ENCODE measurements at regions not wholly inside any gene's neighbourhood (a gene's known extent, or its start where the extent isn't known, plus 50 kb on each side); places are given as distances from the start of the nearest gene placed in this dataset.

DNA sequence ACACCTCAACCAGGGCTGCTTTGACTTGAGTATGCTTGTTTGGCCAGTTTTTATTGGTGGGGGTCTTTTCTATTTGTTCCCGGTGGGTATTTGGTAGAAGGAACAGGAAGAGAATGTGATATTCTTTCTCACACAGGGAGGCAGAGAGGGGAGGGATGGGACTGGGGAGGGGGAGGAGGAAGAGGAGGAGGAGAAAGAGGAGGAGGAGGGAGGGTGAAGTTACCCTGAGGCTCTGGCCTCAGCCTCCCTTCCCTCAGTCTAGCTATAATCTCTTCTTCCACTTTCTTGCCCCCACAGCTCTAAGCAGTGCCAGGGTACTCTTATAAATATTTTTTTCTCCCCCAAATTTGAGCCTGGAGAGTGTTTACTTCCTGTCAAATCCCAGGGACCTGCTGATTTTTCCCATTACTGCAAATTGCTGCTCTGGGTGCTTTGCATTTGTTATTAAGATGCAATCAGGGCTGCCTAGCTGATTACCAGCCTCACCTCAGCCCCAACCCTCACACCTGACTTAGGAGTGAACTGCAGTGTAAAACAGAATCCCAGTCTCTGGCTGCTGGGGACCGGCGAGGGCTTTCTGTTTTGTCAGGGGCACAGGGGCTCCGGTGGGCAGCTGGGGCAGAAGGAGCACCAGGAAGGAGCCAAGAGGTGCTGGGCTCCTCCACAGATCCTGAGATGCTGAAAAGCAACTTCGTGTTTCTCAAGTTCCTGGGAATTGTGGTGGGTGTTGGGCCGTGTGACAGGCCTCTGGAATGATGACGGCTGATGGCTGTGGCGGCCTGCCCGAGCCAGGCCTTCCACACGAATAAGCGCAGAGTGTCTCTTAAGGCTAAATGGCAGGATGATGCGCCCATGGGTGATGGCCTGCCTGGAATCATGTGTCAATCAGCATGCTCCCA, 141.4 kb downstream of the CD83 start:
- TF ChIP-seq, protein P1, sequence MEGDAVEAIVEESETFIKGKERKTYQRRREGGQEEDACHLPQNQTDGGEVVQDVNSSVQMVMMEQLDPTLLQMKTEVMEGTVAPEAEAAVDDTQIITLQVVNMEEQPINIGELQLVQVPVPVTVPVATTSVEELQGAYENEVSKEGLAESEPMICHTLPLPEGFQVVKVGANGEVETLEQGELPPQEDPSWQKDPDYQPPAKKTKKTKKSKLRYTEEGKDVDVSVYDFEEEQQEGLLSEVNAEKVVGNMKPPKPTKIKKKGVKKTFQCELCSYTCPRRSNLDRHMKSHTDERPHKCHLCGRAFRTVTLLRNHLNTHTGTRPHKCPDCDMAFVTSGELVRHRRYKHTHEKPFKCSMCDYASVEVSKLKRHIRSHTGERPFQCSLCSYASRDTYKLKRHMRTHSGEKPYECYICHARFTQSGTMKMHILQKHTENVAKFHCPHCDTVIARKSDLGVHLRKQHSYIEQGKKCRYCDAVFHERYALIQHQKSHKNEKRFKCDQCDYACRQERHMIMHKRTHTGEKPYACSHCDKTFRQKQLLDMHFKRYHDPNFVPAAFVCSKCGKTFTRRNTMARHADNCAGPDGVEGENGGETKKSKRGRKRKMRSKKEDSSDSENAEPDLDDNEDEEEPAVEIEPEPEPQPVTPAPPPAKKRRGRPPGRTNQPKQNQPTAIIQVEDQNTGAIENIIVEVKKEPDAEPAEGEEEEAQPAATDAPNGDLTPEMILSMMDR (conservative IDR thresholded peaks at IDR 0.05) = no peak
- TF ChIP-seq EZH2 (IDR thresholded peaks at IDR 0.05; ENCODE audit: low read depth) = no peak
